Coronary artery (tissue), 2 donors: ENCODE measurements at regions not wholly inside any gene's neighbourhood (a gene's known extent, or its start where the extent isn't known, plus 50 kb on each side); places are given as distances from the start of the nearest gene placed in this dataset.

Source experiments
- DNase-seq: peaks from one replicate; pipeline ENCODE4 v3.0.0-alpha.2; 2017; ENCODE audit warnings: low spot score
- H3K27ac ChIP-seq, 2 donors: fragments of 200-600 bp; sonication (generic); one replicate each; pipeline ENCODE4 v1.5.1; 2016 to 2019
- H3K4me3 ChIP-seq: fragments of 200-600 bp; sonication (generic); 2 replicates; pipeline ENCODE4 v1.5.1; 2016; ENCODE audit warnings: mild to moderate bottlenecking, moderate library complexity
- CTCF ChIP-seq: fragments of 200-600 bp; sonication (generic); IDR thresholded peaks from one replicate; pipeline ENCODE4 v1.5.1; 2019; ENCODE audit warnings: antibody characterized with exemption

DNA sequence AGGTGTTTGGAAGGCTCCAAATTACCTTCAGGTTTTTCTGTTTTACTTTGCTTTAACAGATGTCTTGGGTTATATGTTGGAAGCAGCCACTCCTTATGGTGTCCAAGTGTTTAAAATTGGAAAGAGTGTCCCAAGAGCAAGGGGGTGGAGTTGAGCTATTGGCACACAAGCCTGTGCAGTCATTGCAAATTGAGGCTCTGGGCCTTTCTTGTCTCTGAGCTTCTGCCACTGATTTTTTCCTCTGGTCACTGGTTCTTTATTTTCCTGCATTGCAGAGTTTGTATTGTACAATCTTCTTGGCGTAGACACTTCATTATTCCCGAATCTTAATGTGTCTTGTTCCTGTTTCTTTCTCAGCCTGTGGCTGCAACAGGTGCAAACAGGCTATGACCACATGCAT is 598.8 kb downstream of the RNF144B start:
- Histone ChIP-seq H3K27ac (no peak overlapping the region), H3K4me3 (no peak overlapping the region)
- no peak for TF ChIP-seq CTCF
- no peak for DNase-seq

DNA sequence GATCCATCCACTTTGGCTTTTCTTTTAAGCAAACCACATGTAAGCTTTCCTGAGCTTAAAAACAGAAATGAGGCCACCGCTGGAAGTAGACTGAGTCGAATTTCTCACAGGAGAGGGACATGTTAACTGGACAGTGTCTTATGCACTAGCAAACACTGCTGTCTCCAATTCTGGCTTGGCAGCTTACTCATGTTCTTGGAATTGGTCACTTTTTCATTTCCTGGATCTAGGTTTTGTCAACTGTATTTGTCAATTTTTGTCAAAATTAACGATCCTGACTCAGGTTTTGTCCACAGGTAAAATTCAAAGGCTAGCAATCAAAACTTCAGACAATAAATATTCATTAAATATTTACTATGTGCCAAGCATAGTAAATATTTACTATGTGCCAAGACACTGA is 601.5 kb downstream of the RNF144B start:
- no peak for TF ChIP-seq CTCF
- no peak overlapping the region for H3K4me3 ChIP-seq
- DNase-seq: no peak
- H3K27ac ChIP-seq: no peak overlapping the region

DNA sequence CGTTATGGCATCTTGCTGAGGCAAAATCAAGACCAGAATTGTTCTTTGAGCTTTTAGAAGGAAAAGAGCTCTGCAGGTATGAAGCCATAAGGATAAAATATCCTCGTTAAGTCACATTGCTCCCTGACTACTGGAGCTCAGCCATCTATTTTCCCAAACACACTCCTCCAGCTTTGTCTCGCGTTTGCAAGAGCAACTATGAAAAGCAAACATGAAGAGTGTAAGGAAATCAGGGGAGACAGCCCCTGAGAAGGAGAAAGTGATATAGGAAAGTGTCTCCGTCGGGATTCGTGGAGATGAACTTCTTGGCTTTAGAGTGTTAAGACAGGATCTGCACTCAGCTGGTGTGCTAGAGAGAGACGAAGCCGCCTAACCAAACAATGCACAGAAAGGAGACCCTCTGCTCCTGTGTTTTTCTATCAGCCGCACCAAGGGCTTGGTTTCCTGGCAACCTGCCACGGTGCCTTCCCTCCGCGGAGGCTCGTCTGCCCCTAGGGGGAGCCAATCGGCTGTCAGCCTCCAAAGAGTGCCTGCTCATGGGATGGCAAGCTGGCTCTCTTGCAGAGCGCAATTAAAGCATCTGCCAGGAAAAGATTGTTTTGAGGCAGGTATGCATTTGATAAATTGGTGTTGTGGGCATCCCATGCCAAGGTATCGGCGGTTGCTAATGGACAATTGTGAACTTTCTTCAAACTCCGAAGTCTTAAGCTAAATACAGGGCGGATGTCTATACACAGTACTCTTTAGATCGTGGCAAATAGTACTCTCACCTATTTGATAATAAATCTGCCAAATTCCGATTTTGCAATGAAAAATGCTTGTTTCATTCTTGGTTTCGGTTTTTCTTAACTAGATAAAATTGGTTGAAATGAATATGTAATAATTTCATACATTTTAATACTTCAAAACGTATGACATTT is 603.2 kb downstream of the RNF144B start:
- H3K4me3 ChIP-seq: no peak overlapping the region
- TF ChIP-seq CTCF: no peak
- no peak for DNase-seq
- no peak overlapping the region for H3K27ac ChIP-seq

DNA sequence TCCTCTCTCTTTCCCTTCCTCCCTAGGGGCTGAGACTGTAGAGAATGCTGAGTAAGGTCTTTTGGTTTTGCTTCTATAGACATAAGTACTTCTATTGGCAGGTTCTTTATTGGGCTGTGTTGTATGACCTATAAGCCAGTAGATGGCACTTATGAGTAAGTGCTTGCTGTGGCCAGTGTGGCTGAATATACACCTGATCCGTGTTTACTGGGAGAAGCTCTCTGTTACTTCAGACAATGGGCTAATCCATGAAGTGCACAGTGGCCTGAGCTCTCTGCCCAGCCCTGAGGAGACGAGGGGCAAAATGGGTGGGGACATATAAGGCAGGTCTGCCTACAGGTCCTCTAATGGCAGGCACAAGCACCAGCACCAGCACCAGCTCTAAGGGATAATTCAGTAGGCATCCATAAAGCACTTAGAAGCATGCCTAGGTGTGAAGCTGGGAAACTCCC is 610.3 kb downstream of the RNF144B start:
- TF ChIP-seq CTCF: no peak
- Histone ChIP-seq H3K27ac (no peak overlapping the region), H3K4me3 (no peak overlapping the region)
- DNase-seq: no peak

DNA sequence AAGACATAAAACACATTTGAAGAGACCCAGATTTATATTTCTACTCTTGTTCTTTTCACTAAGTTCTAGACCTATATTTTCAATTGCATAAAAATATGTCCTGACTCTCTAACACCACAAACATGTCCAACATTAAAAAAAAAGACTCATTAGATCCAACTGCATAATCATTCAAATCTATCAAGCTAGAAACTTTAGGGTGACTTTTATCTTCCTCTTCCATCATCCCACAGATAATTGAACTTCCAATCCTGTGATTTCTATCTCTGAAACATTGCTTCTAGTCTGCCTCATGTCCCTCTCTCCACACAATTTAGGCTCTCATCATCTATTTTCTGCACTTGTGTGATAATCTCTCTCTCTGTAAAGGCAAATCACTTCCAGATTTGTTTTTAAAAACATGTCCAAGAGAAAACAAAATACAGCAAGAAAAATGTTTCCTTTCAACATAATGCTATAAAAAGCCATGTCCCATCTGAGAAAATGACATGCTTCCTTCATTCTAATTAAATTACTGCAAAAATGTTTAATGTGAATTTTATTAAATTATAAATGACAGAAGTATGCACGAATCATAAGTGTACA is 615.9 kb downstream of the RNF144B start:
- H3K4me3 ChIP-seq: no peak overlapping the region
- TF ChIP-seq CTCF: no peak
- DNase-seq: no peak
- no peak overlapping the region for H3K27ac ChIP-seq

DNA sequence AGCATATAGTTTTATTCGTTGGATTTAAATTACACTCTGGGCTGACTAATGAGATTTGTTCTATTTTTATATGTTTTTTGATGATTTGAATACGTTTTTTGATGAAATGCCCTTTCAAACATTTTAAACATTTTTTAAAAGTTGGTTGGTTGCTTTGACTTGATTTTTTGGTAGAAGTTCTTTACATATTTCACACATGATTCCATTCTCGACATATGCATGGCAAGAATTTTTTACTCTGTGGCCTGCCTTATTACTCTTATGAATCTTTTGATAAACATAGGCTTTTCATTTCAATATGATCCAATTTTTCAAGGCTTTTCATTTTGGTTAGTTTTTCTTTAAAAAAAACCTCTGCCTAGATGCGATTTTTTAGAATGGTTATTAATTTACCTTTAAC is 617.0 kb downstream of the RNF144B start:
- H3K27ac ChIP-seq: no peak overlapping the region
- no peak overlapping the region for H3K4me3 ChIP-seq
- TF ChIP-seq CTCF: no peak
- no peak for DNase-seq

DNA sequence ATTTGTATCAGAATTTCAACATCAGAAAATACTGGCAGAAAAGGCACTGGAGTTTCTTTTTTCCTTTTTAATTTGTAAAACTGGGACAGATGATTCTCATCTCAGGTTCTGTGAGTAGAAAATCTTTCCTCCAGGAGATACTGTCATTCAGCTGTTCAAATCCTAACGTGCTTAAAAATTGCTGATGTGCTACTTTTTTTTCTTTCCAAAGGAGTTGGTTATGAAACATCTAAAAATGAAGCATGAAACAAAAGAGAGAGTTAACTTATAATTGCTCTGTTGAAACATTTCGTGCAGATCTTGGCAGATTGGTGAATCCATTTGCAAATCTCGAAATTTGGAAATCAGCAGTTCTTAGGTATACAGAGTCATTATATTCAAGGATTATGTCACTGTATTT is 622.6 kb downstream of the RNF144B start:
- Histone ChIP-seq H3K27ac (no peak overlapping the region), H3K4me3 (no peak overlapping the region)
- no peak for DNase-seq
- no peak for TF ChIP-seq CTCF
